OCI-LY1 (cell line): ENCODE measurements at regions not wholly inside any gene's neighbourhood (a gene's known extent, or its start where the extent isn't known, plus 50 kb on each side); places are given as distances from the start of the nearest gene placed in this dataset.

Source experiments
- EZH2 ChIP-seq: fragments of 200-600 bp; sonication (generic), shearing (Covaris generic); IDR thresholded peaks from 2 replicates; pipeline ENCODE4 v1.8.0; 2017; ENCODE audit warnings: borderline replicate concordance, mixed run types, mild to moderate bottlenecking, antibody characterized with exemption, low read length, moderate library complexity, mixed read lengths
- TF ChIP-seq, protein P1 (sequence below): fragments of 200-600 bp; sonication (generic), shearing (Covaris generic); IDR thresholded peaks from 2 replicates; pipeline ENCODE4 v1.5.1; 2017; ENCODE audit warnings: mild to moderate bottlenecking, antibody characterized with exemption, low read length, moderate library complexity, mixed read lengths

DNA sequence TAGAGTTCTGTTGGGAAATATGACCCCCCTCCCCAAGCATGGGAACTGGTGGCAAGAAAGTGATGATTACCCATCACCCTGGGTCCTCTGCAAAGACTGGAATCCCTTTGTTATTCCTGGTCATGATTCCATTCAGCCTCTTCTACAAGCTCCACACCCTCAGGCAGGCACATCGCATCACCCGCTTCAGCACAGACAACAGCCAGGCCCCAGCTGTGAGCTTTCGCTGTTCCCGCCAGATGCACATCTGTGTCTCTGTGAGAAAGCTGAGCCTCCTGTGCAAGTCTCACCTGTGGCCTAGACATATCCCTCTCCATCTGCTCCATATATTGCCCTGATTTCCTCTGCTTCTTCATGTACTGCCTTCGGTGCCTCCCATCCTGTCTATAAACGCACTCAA is 368.0 kb upstream of the RAB6C start:
- TF ChIP-seq, protein P1, sequence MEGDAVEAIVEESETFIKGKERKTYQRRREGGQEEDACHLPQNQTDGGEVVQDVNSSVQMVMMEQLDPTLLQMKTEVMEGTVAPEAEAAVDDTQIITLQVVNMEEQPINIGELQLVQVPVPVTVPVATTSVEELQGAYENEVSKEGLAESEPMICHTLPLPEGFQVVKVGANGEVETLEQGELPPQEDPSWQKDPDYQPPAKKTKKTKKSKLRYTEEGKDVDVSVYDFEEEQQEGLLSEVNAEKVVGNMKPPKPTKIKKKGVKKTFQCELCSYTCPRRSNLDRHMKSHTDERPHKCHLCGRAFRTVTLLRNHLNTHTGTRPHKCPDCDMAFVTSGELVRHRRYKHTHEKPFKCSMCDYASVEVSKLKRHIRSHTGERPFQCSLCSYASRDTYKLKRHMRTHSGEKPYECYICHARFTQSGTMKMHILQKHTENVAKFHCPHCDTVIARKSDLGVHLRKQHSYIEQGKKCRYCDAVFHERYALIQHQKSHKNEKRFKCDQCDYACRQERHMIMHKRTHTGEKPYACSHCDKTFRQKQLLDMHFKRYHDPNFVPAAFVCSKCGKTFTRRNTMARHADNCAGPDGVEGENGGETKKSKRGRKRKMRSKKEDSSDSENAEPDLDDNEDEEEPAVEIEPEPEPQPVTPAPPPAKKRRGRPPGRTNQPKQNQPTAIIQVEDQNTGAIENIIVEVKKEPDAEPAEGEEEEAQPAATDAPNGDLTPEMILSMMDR = no peak
- TF ChIP-seq EZH2 = no peak
